CD14-positive monocyte (primary cell): ENCODE measurements at regions not wholly inside any gene's neighbourhood (a gene's known extent, or its start where the extent isn't known, plus 50 kb on each side); places are given as distances from the start of the nearest gene placed in this dataset.

Experiments used
- DNase-seq, 3 donors: peaks; one replicate each; pipeline ENCODE4 v3.0.0-alpha.2; 2011 to 2022
- H2AFZ ChIP-seq: 2 replicates; pipeline ENCODE4 v1.6.0; 2012; ENCODE audit warnings: mild to moderate bottlenecking, low read depth, low read length, inconsistent platforms; ENCODE audit not compliant: insufficient read depth, poor library complexity, severe bottlenecking
- H3K27ac ChIP-seq, 2 donors: 1 replicate in 1 of 2; 2 replicates in 1 of 2; pipeline ENCODE4 v1.5.1; 2012 to 2013; ENCODE audit warnings: low read length in 2 of 2, control low read depth in 1 of 2, inconsistent platforms in 1 of 2, low read depth in 1 of 2, mild to moderate bottlenecking in 1 of 2
- H3K27me3 ChIP-seq, 2 donors: one replicate each; pipeline versions ENCODE4 v1.6.0 to v1.6.1; 2011 to 2013; ENCODE audit warnings: low read length in 2 of 2; ENCODE audit not compliant: control insufficient read depth in 2 of 2, insufficient read depth in 2 of 2
- H3K36me3 ChIP-seq, 2 donors: replicated peaks in 1 of 2; 1 replicate in 1 of 2; 2 replicates in 1 of 2; pipeline versions ENCODE4 v1.5.1 to v1.6.1; 2012 to 2013; ENCODE audit warnings: low read length in 2 of 2, control low read depth in 1 of 2, inconsistent platforms in 1 of 2, mild to moderate bottlenecking in 1 of 2; ENCODE audit not compliant: insufficient read depth in 2 of 2, control insufficient read depth in 1 of 2
- H3K4me1 ChIP-seq, 2 donors: 1 replicate in 1 of 2; 2 replicates in 1 of 2; pipeline versions ENCODE4 v1.5.1 to v1.6.1; 2012 to 2013; ENCODE audit warnings: low read length in 2 of 2, control low read depth in 1 of 2, inconsistent platforms in 1 of 2, mild to moderate bottlenecking in 1 of 2, moderate library complexity in 1 of 2; ENCODE audit not compliant: insufficient read depth in 2 of 2, control insufficient read depth in 1 of 2
- H3K4me2 ChIP-seq: replicated peaks from 2 replicates; pipeline ENCODE3; 2012; ENCODE audit warnings: low read length, moderate library complexity, mild to moderate bottlenecking; ENCODE audit not compliant: poor library complexity, severe bottlenecking; ENCODE audit errors: extremely low read depth
- H3K4me3 ChIP-seq, 3 experiments: fragments of 200-600 bp in 1 of 3; sonication (generic) in 1 of 3; replicated peaks in 1 of 3; 1 replicate in 2 of 3; 2 replicates in 1 of 3; pipeline ENCODE4 v1.5.1; 2011 to 2013; ENCODE audit warnings: low read length in 3 of 3, mild to moderate bottlenecking in 3 of 3, control low read depth in 2 of 3, low read depth in 2 of 3, inconsistent platforms in 1 of 3, moderate library complexity in 1 of 3
- H3K79me2 ChIP-seq: 2 replicates; pipeline ENCODE4 v1.6.0; 2012; ENCODE audit warnings: mild to moderate bottlenecking, control low read depth, inconsistent platforms, low read length, moderate library complexity; ENCODE audit not compliant: insufficient read depth
- H3K9ac ChIP-seq: 2 replicates; pipeline ENCODE4 v1.6.0; 2017; ENCODE audit warnings: low read length, mild to moderate bottlenecking; ENCODE audit not compliant: insufficient read depth, poor library complexity, severe bottlenecking
- H3K9me3 ChIP-seq, 2 donors: replicated peaks in 1 of 2; 1 replicate in 1 of 2; 2 replicates in 1 of 2; pipeline versions ENCODE4 v1.5.1 to v1.6.1; 2012 to 2013; ENCODE audit warnings: low read length in 2 of 2, control low read depth in 1 of 2; ENCODE audit not compliant: control insufficient read depth in 1 of 2, insufficient read depth in 1 of 2
- H4K20me1 ChIP-seq: 2 replicates; pipeline ENCODE4 v1.6.0; 2012; ENCODE audit warnings: mild to moderate bottlenecking, low read length, control low read depth, moderate library complexity; ENCODE audit not compliant: insufficient read depth
- H3K27ac Mint-ChIP-seq, 7 donors: one replicate each; pipeline ENCODE4 v1.8.0; 2020; ENCODE audit warnings: mild to moderate bottlenecking in 7 of 7, mixed read lengths in 7 of 7, moderate library complexity in 6 of 7, inconsistent platforms in 2 of 7
- H3K27me3 Mint-ChIP-seq, 3 donors: one replicate each; pipeline ENCODE4 v1.8.0; 2021 to 2022; ENCODE audit warnings: low read depth in 3 of 3, mild to moderate bottlenecking in 3 of 3, mixed read lengths in 3 of 3, moderate library complexity in 3 of 3, inconsistent platforms in 1 of 3
- H3K36me3 Mint-ChIP-seq, 2 donors: one replicate each; pipeline ENCODE4 v1.8.0; 2020; ENCODE audit warnings: mixed read lengths in 2 of 2, inconsistent platforms in 1 of 2, mild to moderate bottlenecking in 1 of 2
- H3K4me1 Mint-ChIP-seq: one replicate; pipeline ENCODE4 v1.8.0; 2020; ENCODE audit warnings: mild to moderate bottlenecking, mixed read lengths
- H3K4me3 Mint-ChIP-seq, 2 donors: one replicate each; pipeline ENCODE4 v1.8.0; 2020; ENCODE audit warnings: mild to moderate bottlenecking in 2 of 2, mixed read lengths in 2 of 2, moderate library complexity in 1 of 2
- H3K9me3 Mint-ChIP-seq, 7 donors: one replicate each; pipeline ENCODE4 v1.8.0; 2020 to 2022; ENCODE audit warnings: mixed read lengths in 7 of 7, mild to moderate bottlenecking in 6 of 7, moderate library complexity in 6 of 7, inconsistent platforms in 2 of 7
- WGBS: methylation state at CpG from one replicate; pipeline ENCODE4 v1.1.5; 2013; ENCODE audit warnings: missing lambda C conversion rate; ENCODE audit not compliant: insufficient coverage; 5-methylcytosine and 5-hydroxymethylcytosine counted together
- intact Hi-C, 2 donors: fragments of 100-400 bp; cut with micrococcal nuclease; formaldehyde crosslinking; loops; one replicate each; pipeline versions ENCODE4 v1.15.0 to v1.15.1; 2023
- TF ChIP-seq, protein P1 (sequence below): fragments of 200-600 bp; IDR thresholded peaks from one replicate; pipeline ENCODE4 v1.8.0; 2022; ENCODE audit warnings: antibody characterized with exemption, mild to moderate bottlenecking

DNA sequence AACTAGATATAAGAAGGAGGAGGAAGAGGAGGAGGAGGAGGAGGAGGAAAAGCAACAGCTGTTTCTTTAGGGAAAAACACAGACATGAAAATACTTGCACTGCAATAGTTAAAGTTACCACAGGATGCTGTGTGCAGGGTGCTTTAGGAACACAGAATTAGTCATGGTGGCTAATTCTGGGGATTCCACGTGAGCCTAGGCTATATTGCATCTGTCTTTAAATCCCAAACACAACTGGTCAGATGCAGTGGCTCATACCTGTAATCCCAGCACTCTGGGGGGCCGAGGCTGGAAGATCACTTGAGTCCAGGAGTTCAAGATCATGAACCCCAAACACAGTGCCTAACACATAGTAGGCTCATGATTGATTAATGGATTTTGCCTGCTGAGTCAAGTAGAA, 155.3 kb upstream of the C16orf82 start:
- no peaks in the 10 kb centered on the region for H3K36me3 Mint-ChIP-seq
- H3K4me3 ChIP-seq, result no peak overlapping the region
- peaks cover 3 to 7% (median 3%) of the 10 kb centered on the region in 3 donors for H3K27me3 Mint-ChIP-seq
- no peak overlapping the region for H3K27ac Mint-ChIP-seq
- TF ChIP-seq, protein P1, sequence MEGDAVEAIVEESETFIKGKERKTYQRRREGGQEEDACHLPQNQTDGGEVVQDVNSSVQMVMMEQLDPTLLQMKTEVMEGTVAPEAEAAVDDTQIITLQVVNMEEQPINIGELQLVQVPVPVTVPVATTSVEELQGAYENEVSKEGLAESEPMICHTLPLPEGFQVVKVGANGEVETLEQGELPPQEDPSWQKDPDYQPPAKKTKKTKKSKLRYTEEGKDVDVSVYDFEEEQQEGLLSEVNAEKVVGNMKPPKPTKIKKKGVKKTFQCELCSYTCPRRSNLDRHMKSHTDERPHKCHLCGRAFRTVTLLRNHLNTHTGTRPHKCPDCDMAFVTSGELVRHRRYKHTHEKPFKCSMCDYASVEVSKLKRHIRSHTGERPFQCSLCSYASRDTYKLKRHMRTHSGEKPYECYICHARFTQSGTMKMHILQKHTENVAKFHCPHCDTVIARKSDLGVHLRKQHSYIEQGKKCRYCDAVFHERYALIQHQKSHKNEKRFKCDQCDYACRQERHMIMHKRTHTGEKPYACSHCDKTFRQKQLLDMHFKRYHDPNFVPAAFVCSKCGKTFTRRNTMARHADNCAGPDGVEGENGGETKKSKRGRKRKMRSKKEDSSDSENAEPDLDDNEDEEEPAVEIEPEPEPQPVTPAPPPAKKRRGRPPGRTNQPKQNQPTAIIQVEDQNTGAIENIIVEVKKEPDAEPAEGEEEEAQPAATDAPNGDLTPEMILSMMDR, result no peak
- H3K4me1 ChIP-seq, result no peaks in the 10 kb centered on the region
- H3K4me2 ChIP-seq, result no peak overlapping the region
- H3K79me2 ChIP-seq, result no peaks in the 10 kb centered on the region
- H4K20me1 ChIP-seq, result no peaks in the 10 kb centered on the region
- no peak for DNase-seq
- H3K4me3 Mint-ChIP-seq, result no peak overlapping the region
- no peaks in the 10 kb centered on the region for H3K9me3 ChIP-seq
- intact Hi-C loops, result loop anchor here in 1 of 2 donors (10.0 kb wide), 1 partner anchor 63 kb away; no protein-coding TSS in a partner anchor
- H3K27me3 ChIP-seq, result no peaks in the 10 kb centered on the region
- no peak overlapping the region for H3K27ac ChIP-seq
- H3K9me3 Mint-ChIP-seq, result peaks cover 0 to 6% (median 2%) of the 10 kb centered on the region in 7 donors
- H3K4me1 Mint-ChIP-seq, result no peaks in the 10 kb centered on the region
- H2AFZ ChIP-seq, result no peak overlapping the region
- WGBS, result no CpG with 5 or more reads among the region's 2 CpGs
- no peak overlapping the region for H3K9ac ChIP-seq
- no peaks in the 10 kb centered on the region for H3K36me3 ChIP-seq

DNA sequence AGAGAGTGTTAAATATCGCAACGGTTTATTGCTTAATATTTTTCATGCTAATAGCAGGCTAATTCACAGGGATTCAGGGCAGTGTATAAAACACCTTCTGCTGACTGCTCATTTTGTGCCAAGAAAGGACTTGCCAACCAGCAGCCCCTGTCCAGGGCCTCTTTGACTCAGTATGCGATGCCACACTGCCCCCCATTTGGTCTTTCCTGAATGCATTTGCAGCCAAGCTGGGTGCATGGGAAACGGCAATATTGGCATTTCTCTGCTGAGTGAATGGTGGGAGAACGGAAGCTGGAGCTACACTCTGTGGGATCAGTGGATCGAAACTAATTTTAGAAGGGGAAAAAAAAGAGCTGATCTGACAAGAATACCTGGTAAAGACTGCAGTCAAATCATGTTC, 152.9 kb upstream of the C16orf82 start:
- no peaks in the 10 kb centered on the region for H3K79me2 ChIP-seq
- no peak overlapping the region for H3K9ac ChIP-seq
- Mint-ChIP-seq H3K36me3 (no peaks in the 10 kb centered on the region), H3K4me3 (no peak overlapping the region), H3K27me3 (peaks cover 1 to 7% (median 3%) of the 10 kb centered on the region in 3 donors), H3K4me1 (no peaks in the 10 kb centered on the region), H3K9me3 (peaks cover 0 to 6% (median 2%) of the 10 kb centered on the region in 7 donors), H3K27ac (no peak overlapping the region)
- 84% methylated on average over 6 of the region's 6 CpGs for WGBS
- no peaks in the 10 kb centered on the region for H4K20me1 ChIP-seq
- H3K4me1 ChIP-seq, result no peaks in the 10 kb centered on the region
- no peak overlapping the region for H2AFZ ChIP-seq
- no peak overlapping the region for H3K4me2 ChIP-seq
- no peak overlapping the region for H3K4me3 ChIP-seq
- no peak overlapping the region for H3K27ac ChIP-seq
- TF ChIP-seq, protein P1, result no peak
- H3K36me3 ChIP-seq, result no peaks in the 10 kb centered on the region
- H3K9me3 ChIP-seq, result no peaks in the 10 kb centered on the region
- no peaks in the 10 kb centered on the region for H3K27me3 ChIP-seq
- no peak for DNase-seq
- intact Hi-C loops, result loop anchor here in 1 of 2 donors (10.0 kb wide), 1 partner anchor 61 kb away; no protein-coding TSS in a partner anchor
